K562 (cell line): ENCODE measurements at regions not wholly inside any gene's neighbourhood (a gene's known extent, or its start where the extent isn't known, plus 50 kb on each side); places are given as distances from the start of the nearest gene placed in this dataset.

Experiments used
- ATAC-seq: fragments of 200-7000 bp; cut with Tn5 transposase; 3 replicates; pipeline ENCODE4 v1.9.1; 2020; ENCODE audit warnings: moderate library complexity
- BruUV-seq: library from RNA; stranded (reverse); fragments of 400-500 nt; replicated peaks from 2 replicates; lab custom pipeline; 2021; lab: Mats Ljungman, UMichigan
- CTCF ChIA-PET: fragments of 300-600 bp; formaldehyde crosslinking; extraction: SDS; loops from one replicate; lab custom pipeline; 2021; ENCODE audit warnings: low intra/inter-chr PET ratio; lab: Yijun Ruan, JAX
- POLR2A ChIA-PET: fragments of 300-600, 350-650 bp; sonication (Branson Sonifier 250); formaldehyde crosslinking; extraction: SDS; loops from one replicate; lab custom pipeline; 2021; ENCODE audit warnings: antibody characterized with exemption, inconsistent platforms; lab: Yijun Ruan, JAX
- DNase-seq, 4 experiments: peaks; one replicate each; pipeline versions ENCODE4 v3.0.0 to v3.0.0-alpha.2; 2011 to 2018; ENCODE audit warnings: low spot score in 3 of 4, mixed read lengths in 3 of 4; ENCODE audit errors: extremely low read depth in 1 of 4
- FAIRE-seq: peaks from 2 replicates; lab custom pipeline; 2011; peaks lifted over from hg19 to GRCh38; lab: Jason Lieb, UNC
- H2AFZ ChIP-seq: 2 replicates; pipeline ENCODE4 v1.6.0; 2011; ENCODE audit warnings: low read depth, low read length, control low read depth, inconsistent platforms
- H3K27ac ChIP-seq: fragments of 200-600 bp; 3 replicates; pipeline ENCODE4 v1.8.0; 2011; ENCODE audit warnings: low read depth, mild to moderate bottlenecking, control low read depth, inconsistent platforms, low read length, moderate library complexity, mixed read lengths; ENCODE audit errors: extremely low read depth
- H3K27me3 ChIP-seq, 2 experiments: fragments of 300-600 bp in 1 of 2; 2 replicates in 1 of 2; 3 replicates in 1 of 2; pipeline versions ENCODE4 v1.6.0 to v1.8.0; 2011; ENCODE audit warnings: inconsistent platforms in 2 of 2, low read length in 2 of 2, mild to moderate bottlenecking in 1 of 2, mixed read lengths in 1 of 2, moderate library complexity in 1 of 2; ENCODE audit not compliant: control insufficient read depth in 2 of 2, insufficient read depth in 2 of 2
- H3K36me3 ChIP-seq: fragments of 300-600 bp; 3 replicates; pipeline ENCODE4 v1.8.0; 2011; ENCODE audit warnings: mild to moderate bottlenecking, low read length, inconsistent platforms; ENCODE audit not compliant: control insufficient read depth, insufficient read depth
- H3K4me1 ChIP-seq, 2 experiments: fragments of 200-600 bp in 1 of 2; replicated peaks in 1 of 2; 2 replicates in 1 of 2; 3 replicates in 1 of 2; pipeline versions ENCODE4 v1.5.1 to v1.8.0; 2011; ENCODE audit warnings: inconsistent platforms in 2 of 2, low read length in 2 of 2, mild to moderate bottlenecking in 1 of 2, mixed read lengths in 1 of 2, moderate library complexity in 1 of 2; ENCODE audit not compliant: control insufficient read depth in 2 of 2, insufficient read depth in 2 of 2
- H3K4me2 ChIP-seq: 2 replicates; pipeline ENCODE4 v1.6.1; 2011; ENCODE audit warnings: low read length, control low read depth, inconsistent platforms, mixed read lengths; ENCODE audit not compliant: insufficient read depth
- H3K4me3 ChIP-seq: fragments of 200-600 bp; sonication (generic), shearing (Covaris generic); 2 replicates; pipeline ENCODE4 v1.5.1; 2016; ENCODE audit warnings: control low read depth, inconsistent platforms
- H3K79me2 ChIP-seq: fragments of 200-600 bp; 3 replicates; pipeline ENCODE4 v1.8.0; 2011; ENCODE audit warnings: low read length, inconsistent platforms; ENCODE audit not compliant: control insufficient read depth, insufficient read depth
- H3K9ac ChIP-seq, 2 experiments: 2 replicates each; pipeline versions ENCODE4 v1.6.0 to v1.6.1; 2011; ENCODE audit warnings: low read depth in 2 of 2, low read length in 2 of 2, control low read depth in 1 of 2, inconsistent platforms in 1 of 2, mild to moderate bottlenecking in 1 of 2, mixed read lengths in 1 of 2; ENCODE audit not compliant: insufficient read depth in 1 of 2
- H3K9me1 ChIP-seq: one replicate; pipeline ENCODE4 v1.6.0; 2011; ENCODE audit warnings: inconsistent platforms, mild to moderate bottlenecking, low read length, moderate library complexity; ENCODE audit not compliant: control insufficient read depth, insufficient read depth
- H3K9me3 ChIP-seq: replicated peaks from 2 replicates; pipeline ENCODE4 v1.5.1; 2011; ENCODE audit warnings: low read depth, low read length, inconsistent platforms; ENCODE audit not compliant: control insufficient read depth, insufficient read depth
- H4K20me1 ChIP-seq: replicated peaks from 2 replicates; pipeline ENCODE4 v1.6.1; 2011; ENCODE audit warnings: low read length, inconsistent platforms, mixed read lengths; ENCODE audit not compliant: control insufficient read depth, insufficient read depth
- BACH1 ChIP-seq: fragments of 200-800 bp; sonication (Bioruptor generic); IDR thresholded peaks from 2 replicates; pipeline ENCODE4 v1.6.1; 2016; ENCODE audit warnings: missing genetic modification characterization, missing compliant biosample characterization
- HMBOX1 ChIP-seq: sonication (generic); IDR thresholded peaks from 2 replicates; pipeline ENCODE4 v1.6.1; 2016
- NFIC ChIP-seq: fragments of 450-650 bp; IDR thresholded peaks from 2 replicates; pipeline ENCODE4 v1.6.1; 2017; ENCODE audit warnings: mild to moderate bottlenecking, inconsistent platforms
- NUFIP1 ChIP-seq: fragments of 450-650 bp; IDR thresholded peaks from 2 replicates; pipeline ENCODE4 v1.6.1; 2018; ENCODE audit not compliant: partially characterized antibody
- SP2 ChIP-seq: IDR thresholded peaks from 2 replicates; pipeline ENCODE4 v1.6.1; 2011; ENCODE audit warnings: mild to moderate bottlenecking, low read depth, low read length, moderate library complexity; ENCODE audit not compliant: poor library complexity, severe bottlenecking; ENCODE audit errors: extremely low read depth
- ZC3H4 ChIP-seq: sonication (generic); formaldehyde crosslinking; IDR thresholded peaks from 2 replicates; pipeline ENCODE4 v1.9.0; 2021; ENCODE audit warnings: missing genetic modification reagents, borderline replicate concordance
- WGBS: fragments of 100-300 bp; shearing (Covaris generic); methylation state at CpG from one replicate; pipeline ENCODE4 v1.1.6; 2016; ENCODE audit warnings: low coverage, mixed read lengths; ENCODE audit not compliant: insufficient coverage; ENCODE audit errors: missing lambda C conversion rate; 5-methylcytosine and 5-hydroxymethylcytosine counted together
- in situ Hi-C: fragments of 300-500 bp; cut with MboI; formaldehyde crosslinking; loops from 4 replicates; pipeline ENCODE4 v1.15.0; 2018; ENCODE audit warnings: inconsistent platforms, mixed read lengths
- intact Hi-C: fragments of 100-400 bp; cut with micrococcal nuclease; formaldehyde crosslinking; loops from 2 replicates; pipeline ENCODE4 v1.14.2; 2022

GRCh38 chr22:27385261-27385998 is 416.1 kb downstream of the MN1 start:
- Histone ChIP-seq H3K27me3 (peaks cover 3 to 21% of the 10 kb centered on the region in 2 experiments; a peak in 2 of 5 replicates), H3K79me2 (no peaks in the 10 kb centered on the region), H4K20me1 (no peaks in the 10 kb centered on the region), H3K9ac (no peak overlapping the region), H3K36me3 (no peaks in the 10 kb centered on the region), H3K27ac (no peak overlapping the region), H3K4me3 (no peak overlapping the region), H2AFZ (no peak overlapping the region), H3K9me1 (no peaks in the 10 kb centered on the region), H3K9me3 (no peaks in the 10 kb centered on the region), H3K4me1 (no peaks in the 10 kb centered on the region), H3K4me2 (no peak overlapping the region)
- ChIA-PET CTCF (no interaction called here), POLR2A (interaction anchor here (0.8 kb wide), 1 partner anchor 173 kb away, joined by 3 read pairs; no protein-coding TSS in a partner anchor)
- intact Hi-C loops (no loop called here), in situ Hi-C loops (no loop called here)
- 1% methylated on average over 14 of the region's 16 CpGs for WGBS
- DNase-seq (no peak), ATAC-seq (no peak), FAIRE-seq (no peak)
- no peak for TF ChIP-seq ZC3H4 (CRISPR knock-in tag)
- no peak for TF ChIP-seq NFIC
- TF ChIP-seq SP2, result no peak
- no peak for TF ChIP-seq BACH1 (tag)
- no peak for TF ChIP-seq HMBOX1
- no peak for TF ChIP-seq NUFIP1
- no TSS peak for BruUV-seq
